Epidermal melanocyte (primary cell): ENCODE measurements at regions not wholly inside any gene's neighbourhood (a gene's known extent, or its start where the extent isn't known, plus 50 kb on each side); places are given as distances from the start of the nearest gene placed in this dataset.
"Not testable (repeated sequence)": the region's sequence is repeated elsewhere in the genome, so short reads cannot be mapped to it uniquely, and the experiment has no call there.

ENCODE experiments used
- DNase-seq: peaks from one replicate; pipeline ENCODE4 v3.0.0; 2011; ENCODE audit warnings: low spot score; ENCODE audit not compliant: insufficient read length

DNA sequence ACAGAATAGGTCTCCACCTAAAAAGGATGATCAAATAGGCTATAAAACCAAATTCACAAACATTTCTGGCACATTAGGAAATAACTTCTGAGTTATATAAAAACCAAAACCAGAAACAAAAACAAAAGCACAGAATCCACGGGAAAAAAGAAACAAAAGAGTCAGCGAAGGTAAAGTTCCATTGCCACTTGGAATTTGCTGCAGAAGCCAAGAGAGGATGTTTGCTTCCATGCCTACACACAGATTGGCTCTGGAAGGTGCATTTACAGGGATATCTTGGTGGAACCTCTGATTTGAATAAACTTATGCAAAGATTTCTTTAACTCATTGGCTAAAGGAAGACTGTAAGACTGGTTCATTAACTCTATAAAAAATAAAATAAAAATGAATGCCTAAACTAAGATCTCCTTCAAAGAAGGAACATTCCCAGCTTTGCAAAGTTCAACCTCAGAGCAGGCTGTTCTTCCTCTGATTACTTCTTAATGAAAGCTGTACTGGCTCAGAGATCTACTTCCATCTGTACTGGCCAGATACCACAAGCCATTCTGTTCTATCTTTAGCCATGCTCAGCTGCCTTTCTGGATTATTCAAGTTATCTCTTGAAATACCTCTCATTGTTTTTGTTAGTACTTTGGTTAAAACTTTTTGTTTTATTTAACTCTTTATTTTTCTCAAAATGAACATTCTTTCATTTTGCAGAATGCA is 537.5 kb upstream of the CCDC54 start:
- DNase-seq: no peak

DNA sequence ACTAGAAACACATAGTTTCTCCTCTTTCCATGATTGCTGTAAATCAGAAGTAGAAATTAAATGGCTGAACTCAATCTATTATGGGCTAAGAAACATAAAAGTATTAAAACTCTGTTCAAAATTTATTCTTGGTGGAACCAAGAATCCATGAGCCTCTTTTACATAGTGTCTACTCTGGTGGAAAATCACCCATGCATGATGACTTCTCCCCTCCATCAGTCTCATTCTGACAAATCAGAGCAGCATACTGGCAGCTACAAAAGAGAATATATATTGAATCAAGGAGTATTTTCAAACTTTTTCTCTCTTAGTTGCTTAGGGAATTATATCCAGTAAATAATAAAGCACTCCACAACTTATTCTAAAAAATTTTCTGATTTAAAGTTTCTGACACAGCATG is 536.9 kb upstream of the CCDC54 start:
- no peak for DNase-seq

DNA sequence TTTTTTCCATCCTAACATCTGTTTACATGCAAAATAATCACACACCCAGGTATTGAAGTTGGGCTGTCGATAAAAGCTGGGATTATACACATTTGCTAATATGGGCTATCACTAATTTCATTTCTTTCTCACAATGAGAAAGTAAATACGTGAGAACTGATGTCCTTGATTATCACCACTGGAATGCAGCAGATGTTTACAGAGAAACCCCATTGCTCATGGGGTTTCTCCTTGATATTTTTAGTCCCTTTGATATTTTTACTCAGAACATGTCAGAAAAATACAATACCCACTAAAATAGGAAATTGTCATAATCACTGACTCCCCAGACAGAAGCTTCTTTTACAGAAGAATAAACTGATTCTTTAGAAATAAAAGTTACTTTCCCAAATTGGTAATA is 535.1 kb upstream of the CCDC54 start:
- DNase-seq: no peak

DNA sequence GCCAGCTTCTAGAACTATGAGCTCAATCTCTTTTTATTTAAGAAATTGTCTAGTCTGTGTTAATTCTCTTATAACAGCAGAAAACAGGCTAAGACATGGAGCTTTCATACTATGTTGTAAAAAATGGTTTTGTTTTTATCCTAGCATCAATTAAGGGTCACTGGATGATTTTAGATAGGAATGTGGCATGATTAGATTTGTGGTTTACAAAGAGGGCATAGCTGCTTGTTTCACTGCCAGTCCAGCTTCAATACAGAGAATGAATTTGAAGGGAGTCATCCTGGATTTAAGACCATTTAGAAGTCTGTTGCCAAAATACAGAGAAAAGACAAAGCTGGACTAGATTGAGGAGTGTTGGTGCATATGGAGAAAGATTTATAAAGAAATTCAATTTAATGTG is 532.6 kb upstream of the CCDC54 start:
- no peak for DNase-seq

DNA sequence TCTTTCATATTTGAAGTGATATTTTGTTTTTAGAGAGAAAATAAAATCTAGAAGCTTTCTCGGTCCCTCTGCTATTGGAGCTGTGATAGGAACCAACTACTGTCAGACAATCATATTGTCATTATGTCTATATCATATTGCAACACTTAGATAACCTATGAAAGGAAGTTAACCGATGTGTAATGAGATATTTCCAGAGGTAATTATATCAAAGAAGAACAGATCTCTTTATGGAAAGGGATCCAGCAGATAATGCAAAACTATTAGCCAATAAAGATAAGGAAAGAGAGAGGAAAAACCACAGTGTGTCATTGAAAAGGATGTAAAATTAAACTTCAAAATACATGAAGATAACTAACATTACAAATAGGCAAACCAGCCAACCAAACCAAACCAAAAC is 529.1 kb upstream of the CCDC54 start:
- DNase-seq: no peak

DNA sequence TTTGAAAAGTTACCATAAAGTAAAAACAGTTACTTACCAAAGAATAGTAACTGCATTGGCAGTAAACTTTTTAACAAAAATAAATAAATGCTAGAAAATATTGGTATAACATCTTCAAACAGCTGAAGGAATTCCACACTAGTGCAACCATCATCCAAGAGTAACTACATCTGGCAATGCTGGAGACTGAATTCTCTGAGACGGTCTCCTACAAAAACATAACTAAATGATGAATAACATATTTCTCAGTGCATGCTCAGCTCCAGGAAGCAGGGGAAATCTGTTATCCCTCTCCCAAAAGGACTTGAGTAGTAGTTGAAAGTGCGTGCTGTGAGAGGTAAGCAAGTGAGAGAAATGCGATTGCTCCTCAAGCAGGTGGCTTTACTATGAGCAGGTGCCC is 526.8 kb upstream of the CCDC54 start:
- no peak for DNase-seq

DNA sequence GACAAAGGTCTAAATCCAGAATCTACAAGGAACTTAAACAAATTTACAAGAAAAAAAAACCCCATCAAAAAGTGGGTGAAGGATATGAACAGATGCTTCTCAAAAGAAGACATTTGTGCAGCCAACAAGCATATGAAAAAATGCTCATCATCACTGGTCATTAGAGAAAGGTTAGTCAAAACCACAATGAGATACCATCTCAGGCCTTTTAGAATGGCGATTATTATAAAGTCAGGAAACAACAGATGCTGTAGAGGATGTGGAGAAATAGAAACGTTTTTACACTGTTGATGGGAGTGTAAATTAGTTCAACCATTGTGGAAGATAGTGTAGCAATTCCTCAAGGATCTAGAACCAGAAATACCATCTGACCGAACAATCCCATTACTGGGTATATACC is 518.9 kb upstream of the CCDC54 start:
- not testable (repeated sequence) for DNase-seq

DNA sequence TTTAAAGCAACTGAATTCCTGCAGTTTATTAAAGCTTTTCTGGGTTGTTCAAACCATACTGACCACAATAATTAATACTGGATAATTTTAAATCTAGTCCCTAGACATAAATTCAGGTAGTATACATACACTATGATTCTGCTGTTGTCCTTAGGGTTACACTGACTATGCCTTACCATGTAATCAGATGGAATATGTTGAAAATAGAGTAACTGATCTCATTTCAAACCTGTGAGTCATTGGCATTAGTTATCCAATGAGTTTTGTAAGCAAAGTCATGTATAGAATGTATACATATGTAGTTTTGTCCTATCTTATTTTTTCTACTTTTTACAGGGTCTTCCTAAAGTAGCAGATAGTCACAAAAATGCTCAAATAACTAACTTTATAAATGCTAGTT is 517.1 kb upstream of the CCDC54 start:
- DNase-seq: no peak

DNA sequence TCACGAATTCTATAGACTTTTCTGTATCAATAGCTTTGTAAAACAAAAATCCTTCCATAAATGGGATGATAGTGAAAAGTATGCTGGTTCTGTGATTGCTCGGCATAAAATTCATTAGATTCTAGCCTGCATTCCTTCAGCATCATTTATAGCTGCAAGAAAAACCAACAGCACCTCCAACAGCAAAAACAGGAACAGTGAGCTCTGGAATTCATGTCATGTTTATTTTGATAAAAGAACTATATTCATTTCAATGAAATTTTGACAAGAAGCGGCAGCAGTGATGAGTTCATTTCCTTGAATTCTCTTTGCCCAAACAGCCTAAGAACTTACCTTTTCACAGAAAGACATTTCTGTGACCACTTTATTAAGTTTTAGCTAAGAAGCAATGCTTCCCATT is 515.2 kb upstream of the CCDC54 start:
- DNase-seq: no peak

DNA sequence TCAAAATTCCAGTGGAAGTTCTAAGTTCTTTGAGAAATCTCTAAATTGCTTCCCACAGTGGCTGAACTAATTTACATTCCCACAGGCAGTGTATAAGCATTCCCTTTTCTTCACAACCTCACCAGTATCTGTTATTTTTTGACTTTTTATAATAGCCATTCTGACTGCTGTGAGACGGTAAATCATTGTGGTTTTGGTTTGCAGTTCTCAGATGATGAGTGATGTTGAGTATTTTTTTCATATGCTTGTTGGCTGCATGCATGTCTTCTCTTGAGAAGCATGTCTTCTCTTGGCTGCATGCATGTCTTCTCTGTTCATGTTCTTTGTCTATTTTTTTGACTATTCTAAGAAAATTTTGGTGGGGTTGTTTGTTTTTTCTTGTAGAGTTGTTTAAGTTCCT is 499.6 kb upstream of the CCDC54 start:
- DNase-seq: no peak

DNA sequence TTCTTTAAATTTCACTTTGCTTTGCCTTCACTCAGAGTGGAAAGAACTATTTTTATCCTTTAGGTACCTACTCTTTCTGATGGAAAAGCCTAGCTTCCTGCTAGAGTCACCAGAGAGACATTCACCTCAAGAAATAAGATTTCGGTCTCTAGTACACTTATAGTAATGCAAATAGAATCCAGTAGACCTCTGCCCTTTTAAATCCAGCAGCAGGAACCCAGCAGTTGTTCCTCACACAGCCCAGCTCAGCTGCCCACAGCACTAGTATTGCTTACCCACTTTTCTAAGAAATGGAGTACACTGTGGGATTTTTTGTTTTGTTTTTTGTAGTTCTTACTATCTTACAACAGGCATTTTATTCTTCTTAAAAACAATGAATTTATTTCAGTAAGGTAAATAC is 497.0 kb upstream of the CCDC54 start:
- no peak for DNase-seq

DNA sequence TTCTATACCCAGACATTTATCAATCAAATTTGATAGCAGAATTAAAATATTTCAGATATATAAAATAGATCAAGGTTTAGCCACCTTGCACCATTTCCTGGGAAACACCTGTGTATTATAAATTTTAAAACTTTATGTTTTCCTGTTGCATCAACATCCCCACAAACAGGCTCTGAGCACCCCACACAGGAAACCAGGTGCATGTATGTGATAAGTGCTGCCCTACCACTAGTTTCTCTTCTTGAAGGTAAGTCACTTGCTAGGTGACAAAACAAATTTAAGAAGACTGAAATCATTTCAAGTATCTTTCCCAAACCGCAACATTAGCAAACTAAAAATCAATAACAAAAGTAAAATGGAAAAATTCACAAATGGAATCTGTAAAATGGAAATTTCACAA is 496.1 kb upstream of the CCDC54 start:
- DNase-seq: no peak

DNA sequence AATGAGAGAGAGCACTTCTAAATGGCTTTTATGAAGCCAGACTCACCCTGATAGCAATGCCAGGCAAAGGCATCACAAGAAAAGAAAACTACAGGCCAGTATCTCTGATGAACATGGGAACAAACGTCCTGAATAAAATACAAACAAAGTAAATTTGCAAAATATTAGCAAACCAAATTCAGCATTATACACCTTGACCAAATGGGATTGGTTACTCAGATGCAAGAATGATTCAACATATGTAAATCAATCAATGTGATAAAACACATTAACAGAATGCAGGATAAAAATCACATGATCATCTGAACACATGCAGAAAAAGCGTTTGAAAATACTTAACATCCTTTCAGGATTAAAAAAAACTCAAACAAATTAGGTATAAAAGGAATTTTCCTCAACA is 494.9 kb upstream of the CCDC54 start:
- DNase-seq: no peak

DNA sequence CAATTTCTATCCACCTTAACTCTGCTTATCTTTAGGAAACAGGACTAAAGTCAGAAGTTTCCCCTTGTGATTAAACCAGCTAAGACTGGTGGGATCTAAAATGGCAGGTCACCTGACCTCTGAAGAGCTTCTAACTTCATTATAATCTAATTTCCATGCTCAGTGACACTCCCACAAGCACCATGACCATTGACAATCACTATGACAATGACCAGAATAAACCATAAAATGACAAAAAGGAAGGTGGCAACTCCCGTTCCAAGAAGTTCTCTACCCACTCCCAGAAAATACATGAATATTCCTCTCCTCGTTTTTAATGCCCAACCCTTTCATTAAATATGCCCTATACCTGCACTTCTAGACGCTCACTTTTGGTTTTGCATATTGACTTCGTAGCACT is 471.2 kb upstream of the CCDC54 start:
- DNase-seq: no peak

DNA sequence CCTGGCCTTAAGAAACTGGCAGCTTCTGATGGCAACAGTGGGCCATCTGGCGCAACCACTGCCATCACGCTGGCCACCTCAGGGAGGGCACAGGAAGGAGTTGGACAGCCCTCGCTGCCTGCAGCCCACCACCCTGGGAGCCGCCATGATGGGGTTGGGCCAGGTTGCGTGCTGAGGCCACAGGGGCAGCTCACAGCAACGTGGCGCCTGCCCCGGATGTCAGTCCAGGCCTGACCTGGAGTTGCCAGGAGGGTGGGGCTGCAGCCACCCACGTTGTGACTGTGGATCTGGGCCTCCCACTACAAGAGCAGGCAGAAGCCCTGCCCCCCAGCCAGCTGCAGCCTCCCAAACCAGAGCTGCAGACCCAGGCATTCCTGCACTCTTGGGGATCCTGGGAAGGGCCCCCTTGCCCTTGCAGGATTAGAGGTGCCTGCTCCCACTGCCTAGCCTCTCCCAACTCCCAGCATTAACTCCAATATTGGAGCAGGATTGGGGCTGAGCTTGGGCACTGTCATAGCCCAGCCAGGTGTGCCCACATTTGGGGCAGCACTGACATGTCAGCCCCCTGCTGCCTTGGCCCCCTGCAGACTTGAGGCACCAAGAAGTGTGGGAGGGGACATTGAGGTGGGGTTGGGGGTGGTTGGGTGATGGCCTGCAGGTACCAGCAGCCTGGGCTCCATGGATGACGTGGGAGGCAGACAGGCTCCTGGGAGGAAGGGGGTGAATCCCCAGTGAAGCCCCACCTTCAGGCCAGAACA is 468.9 kb upstream of the CCDC54 start:
- DNase-seq: no peak

DNA sequence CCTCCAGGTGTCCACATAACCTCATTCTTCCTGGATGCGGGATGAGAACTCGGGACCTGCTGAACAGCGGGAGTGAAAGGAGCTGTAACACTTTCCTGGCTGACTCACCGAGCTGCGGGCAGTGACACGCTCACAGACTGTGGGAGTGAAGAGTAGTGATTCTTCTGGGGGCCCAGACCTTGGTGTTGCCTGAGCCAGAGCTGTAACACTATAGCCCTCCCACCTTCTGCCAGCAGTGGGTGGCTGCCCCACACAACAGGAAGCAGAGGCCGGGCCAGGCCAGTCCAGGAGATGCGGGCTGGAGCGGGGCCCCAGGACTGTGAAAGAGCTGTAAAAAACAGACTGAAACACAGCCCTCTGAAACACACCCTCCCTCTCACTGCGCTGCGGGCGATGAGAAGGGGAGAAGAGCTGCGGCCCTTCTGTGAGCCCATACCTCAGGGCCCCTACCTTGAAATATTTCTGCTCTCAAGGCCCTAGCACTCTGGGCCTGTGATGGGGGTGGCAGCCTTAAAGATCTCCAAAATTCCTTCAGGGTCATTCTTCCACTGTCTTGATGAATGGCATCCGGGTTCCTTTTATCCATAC is 464.0 kb upstream of the CCDC54 start:
- no peak for DNase-seq

DNA sequence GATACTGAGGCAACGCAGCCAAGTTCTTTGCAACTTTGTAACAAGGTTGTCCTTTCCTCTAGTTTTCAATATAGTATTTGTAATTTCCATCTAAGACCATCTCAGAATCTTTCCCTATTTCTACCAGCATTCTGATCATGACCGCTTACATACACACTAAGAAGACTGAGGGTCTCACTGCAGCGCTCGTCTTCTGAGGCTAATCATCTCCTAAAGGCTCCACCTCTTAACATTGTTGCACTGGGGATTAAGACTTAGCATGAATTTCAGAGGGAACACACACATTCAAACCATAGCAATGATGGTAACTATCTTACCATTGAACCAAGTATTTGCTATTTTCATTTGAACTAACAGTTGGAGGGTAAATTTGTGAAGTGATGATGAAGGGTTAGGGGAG is 463.3 kb upstream of the CCDC54 start:
- no peak for DNase-seq

DNA sequence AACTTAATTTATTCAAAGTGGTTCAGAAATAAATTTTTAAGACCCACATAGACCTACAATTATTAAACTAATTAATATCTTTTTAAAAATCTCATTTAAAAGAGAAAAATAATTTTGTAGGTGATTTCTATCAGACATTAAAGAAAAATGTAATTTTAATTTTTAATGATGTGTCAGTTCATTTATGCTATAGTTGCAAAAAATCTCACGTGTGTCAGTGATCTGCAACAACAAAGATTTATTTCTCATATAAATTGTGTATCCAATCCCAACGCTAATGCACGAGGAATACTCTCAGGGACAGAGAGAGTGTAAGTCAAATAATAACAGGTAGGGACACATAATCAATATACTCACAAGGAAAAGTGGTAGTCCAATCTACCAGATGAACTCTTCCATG is 456.6 kb upstream of the CCDC54 start:
- no peak for DNase-seq

DNA sequence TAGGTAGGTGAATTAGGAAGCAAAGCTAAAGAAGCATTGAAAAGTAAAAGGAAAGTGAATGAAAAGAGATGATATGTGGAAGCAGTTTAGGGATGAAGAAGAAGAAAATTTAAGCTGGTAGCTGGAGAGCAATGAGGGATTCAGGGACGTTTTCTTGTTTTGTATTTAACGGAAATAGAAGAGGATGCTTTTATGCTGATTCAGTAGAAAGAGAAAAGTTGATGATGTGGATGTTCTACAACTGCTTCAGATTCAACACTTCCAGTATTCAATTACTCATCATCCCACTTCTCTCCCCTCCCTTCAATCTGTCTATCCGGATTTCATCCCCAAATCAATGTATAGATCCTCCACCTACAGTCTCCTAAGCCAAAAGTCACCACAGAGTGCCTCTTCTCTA is 448.2 kb upstream of the CCDC54 start:
- DNase-seq: no peak

DNA sequence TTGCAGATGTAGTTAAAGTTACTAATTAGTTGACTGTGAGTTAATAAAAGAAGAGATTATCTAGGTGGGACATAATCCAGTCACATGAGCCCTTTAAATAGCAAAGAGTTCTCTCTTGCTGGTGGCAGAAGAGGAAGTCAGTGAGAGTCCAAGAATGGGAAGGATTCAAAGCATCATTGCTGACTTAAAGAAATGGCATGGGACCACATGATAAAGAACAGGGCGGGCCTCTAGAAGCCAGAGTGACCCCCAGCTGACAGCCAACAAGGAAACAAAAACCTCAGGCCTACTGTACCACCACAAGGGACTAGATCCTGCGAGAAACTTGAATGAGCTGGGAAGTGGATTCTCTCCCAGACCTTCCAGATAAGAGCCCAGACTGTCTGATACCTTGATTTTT is 447.2 kb upstream of the CCDC54 start:
- no peak for DNase-seq

DNA sequence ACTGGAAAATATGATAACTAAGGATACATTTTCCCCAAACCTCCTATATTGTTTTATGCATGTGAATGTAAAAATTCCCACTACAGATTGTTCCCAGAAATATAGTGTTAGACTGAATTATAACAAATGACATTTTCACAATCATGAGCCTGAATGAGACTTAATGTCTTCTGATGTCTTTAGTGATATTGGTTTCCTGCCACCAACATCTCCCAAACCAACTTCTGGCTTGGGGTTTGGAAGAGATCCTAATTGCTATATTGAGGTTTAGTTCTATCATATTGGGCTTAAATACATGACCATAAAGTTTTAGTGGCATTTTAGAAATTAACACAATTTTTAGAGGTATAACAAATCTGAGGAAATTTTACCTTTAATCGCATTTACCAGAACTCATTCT is 445.3 kb upstream of the CCDC54 start:
- no peak for DNase-seq

DNA sequence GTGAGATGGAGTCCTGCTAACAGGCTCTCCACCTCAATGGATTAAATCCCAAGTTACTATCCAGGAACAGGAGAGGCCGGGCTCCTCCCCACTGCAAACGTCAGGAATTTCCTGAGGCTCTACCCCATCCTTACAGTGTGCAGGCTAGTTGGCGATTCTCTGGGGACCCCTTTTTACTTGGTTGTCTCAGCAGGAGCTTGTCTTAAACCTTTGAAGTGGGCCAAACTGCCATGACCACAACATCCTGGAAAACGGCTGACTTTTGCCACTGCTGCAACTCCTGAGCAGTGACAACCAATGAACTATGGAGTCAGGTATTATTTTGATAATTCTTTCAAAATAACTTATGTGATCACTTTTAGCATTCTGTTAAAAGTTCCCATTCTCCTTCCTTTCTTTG is 440.9 kb upstream of the CCDC54 start:
- DNase-seq: no peak

DNA sequence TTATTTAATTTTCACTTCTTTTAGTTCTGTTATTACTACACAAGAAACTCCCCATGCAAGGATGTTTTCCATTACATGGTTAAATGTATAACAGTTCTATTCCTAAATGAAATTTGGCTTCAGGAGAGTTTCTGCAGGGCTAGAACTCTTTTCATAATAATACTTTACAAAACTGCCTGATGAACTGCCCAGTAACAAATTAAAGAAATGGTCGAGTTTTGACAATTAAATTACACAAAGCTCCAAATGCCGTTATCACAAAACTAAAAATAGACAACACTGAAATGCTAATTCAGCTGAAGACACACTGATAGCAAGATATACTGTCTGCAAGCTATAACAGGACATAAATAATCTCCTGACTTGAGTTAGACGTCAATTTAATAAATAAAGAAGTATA is 435.2 kb upstream of the CCDC54 start:
- DNase-seq: no peak
